Prostate gland (tissue), 2 donors: ENCODE measurements at regions not wholly inside any gene's neighbourhood (a gene's known extent, or its start where the extent isn't known, plus 50 kb on each side); places are given as distances from the start of the nearest gene placed in this dataset.

Experiments used
- CTCF ChIP-seq, 4 experiments: fragments of 200-600 bp in 2 of 4; fragments of 450-650 bp in 2 of 4; sonication (generic) in 2 of 4; IDR thresholded peaks; 1 replicate in 3 of 4; 2 replicates in 1 of 4; pipeline ENCODE4 v1.5.1; 2016 to 2019; ENCODE audit warnings: antibody characterized with exemption in 4 of 4, mild to moderate bottlenecking in 2 of 4, moderate library complexity in 2 of 4
- POLR2A ChIP-seq: fragments of 450-650 bp; IDR thresholded peaks from one replicate; pipeline ENCODE4 v1.6.1; 2016; ENCODE audit warnings: antibody characterized with exemption, mild to moderate bottlenecking
- POLR2AphosphoS5 ChIP-seq: sonication (generic); formaldehyde crosslinking; IDR thresholded peaks from one replicate; pipeline ENCODE4 v1.6.1; 2017; ENCODE audit warnings: antibody characterized with exemption

- no peak for TF ChIP-seq CTCF (IDR thresholded peaks at IDR 0.05)
- TF ChIP-seq POLR2A: no peak
- no peak for TF ChIP-seq POLR2AphosphoS5
These were observed 150.2 kb upstream of the PTPRG start for GRCh38 chr3:61411009-61411662.
